Activated CD4-positive, alpha-beta T cell treated with anti-CD3 and anti-CD28 coated beads, Interleukin-2, amount 50 U/mL, for 16 hours (primary cell): ENCODE measurements at regions not wholly inside any gene's neighbourhood (a gene's known extent, or its start where the extent isn't known, plus 50 kb on each side); places are given as distances from the start of the nearest gene placed in this dataset.

Source experiments
- DNase-seq: peaks from one replicate; pipeline ENCODE4 v3.0.0-alpha.2; 2020

GRCh38 chr2:19300961-19301360 is 57.5 kb downstream of the OSR1 start:
- DNase-seq = no peak

GRCh38 chr2:19299522-19299921 is 58.9 kb downstream of the OSR1 start:
- no peak for DNase-seq

GRCh38 chr2:19299032-19299431 is 59.4 kb downstream of the OSR1 start:
- DNase-seq = no peak

GRCh38 chr2:19297716-19298115 is 60.7 kb downstream of the OSR1 start:
- no peak for DNase-seq

GRCh38 chr2:19295998-19296502 is 62.4 kb downstream of the OSR1 start:
- DNase-seq = no peak

- DNase-seq = no peak
Observed at GRCh38 chr2:19292007-19292406, 66.4 kb downstream of the OSR1 start.

GRCh38 chr2:19288291-19288690 is 70.1 kb downstream of the OSR1 start:
- DNase-seq = no peak

GRCh38 chr2:19287324-19287723 is 71.1 kb downstream of the OSR1 start:
- no peak for DNase-seq

GRCh38 chr2:19282305-19282704 is 76.1 kb downstream of the OSR1 start:
- no peak for DNase-seq

- DNase-seq = no peak
Observed at GRCh38 chr2:19274439-19274838, 84.0 kb downstream of the OSR1 start.

- no peak for DNase-seq
Observed at GRCh38 chr2:19272941-19273470, 85.4 kb downstream of the OSR1 start.

GRCh38 chr2:19272039-19272438 is 86.4 kb downstream of the OSR1 start:
- DNase-seq = no peak

- DNase-seq = no peak
Observed at GRCh38 chr2:19264852-19265251, 93.6 kb downstream of the OSR1 start.

GRCh38 chr2:19262150-19262549 is 96.3 kb downstream of the OSR1 start:
- DNase-seq = no peak

- DNase-seq = no peak
Observed at GRCh38 chr2:19261061-19261460, 97.4 kb downstream of the OSR1 start.

- no peak for DNase-seq
Observed at GRCh38 chr2:19256121-19256601, 102.3 kb downstream of the OSR1 start.

GRCh38 chr2:19255481-19255880 is 102.9 kb downstream of the OSR1 start:
- no peak for DNase-seq

GRCh38 chr2:19251554-19251953 is 106.9 kb downstream of the OSR1 start:
- no peak for DNase-seq

GRCh38 chr2:19250906-19251305 is 107.5 kb downstream of the OSR1 start:
- no peak for DNase-seq

GRCh38 chr2:19247186-19247585 is 111.2 kb downstream of the OSR1 start:
- DNase-seq = no peak

- DNase-seq = no peak
Observed at GRCh38 chr2:19246496-19246895, 111.9 kb downstream of the OSR1 start.

GRCh38 chr2:19244460-19245363 is 113.7 kb downstream of the OSR1 start:
- no peak for DNase-seq

GRCh38 chr2:19238440-19239060 is 119.9 kb downstream of the OSR1 start:
- no peak for DNase-seq

GRCh38 chr2:19235308-19235707 is 123.1 kb downstream of the OSR1 start:
- no peak for DNase-seq
